Effector CD4-positive, alpha-beta T cell (primary cell): ENCODE measurements at regions not wholly inside any gene's neighbourhood (a gene's known extent, or its start where the extent isn't known, plus 50 kb on each side); places are given as distances from the start of the nearest gene placed in this dataset.
"Not testable (repeated sequence)": the region's sequence is repeated elsewhere in the genome, so short reads cannot be mapped to it uniquely, and the experiment has no call there.

Experiments used
- DNase-seq: peaks from one replicate; pipeline ENCODE4 v3.0.0-alpha.2; 2020

- DNase-seq, result no peak
These were observed 75.7 kb upstream of the PKN2 start for GRCh38 chr1:88608139-88608943.

GRCh38 chr1:88609051-88609450 lies 75.0 kb upstream of the PKN2 start:
- DNase-seq, result no peak

DNA sequence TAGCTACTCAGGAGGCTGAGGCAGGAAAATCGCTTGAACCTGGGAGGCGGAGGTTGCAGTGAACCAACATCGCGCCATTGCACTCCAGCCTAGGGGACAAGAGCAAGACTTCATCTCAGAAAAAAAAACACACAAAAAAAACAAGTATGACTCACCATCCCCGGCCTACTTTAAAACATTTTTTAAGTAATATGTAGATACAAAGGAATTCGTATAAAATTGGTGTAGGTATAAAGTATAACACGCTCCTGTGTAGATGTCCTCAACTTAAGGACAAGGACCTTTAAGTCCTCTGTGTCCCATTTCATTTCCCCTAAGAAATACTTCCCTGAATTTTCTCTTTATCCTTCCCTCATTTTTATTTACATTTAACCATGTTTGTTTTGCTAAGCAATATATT lies 73.4 kb upstream of the PKN2 start:
- DNase-seq, result no peak

GRCh38 chr1:88612292-88612691 lies 71.8 kb upstream of the PKN2 start:
- no peak for DNase-seq

GRCh38 chr1:88612773-88613172 lies 71.3 kb upstream of the PKN2 start:
- no peak for DNase-seq

DNA sequence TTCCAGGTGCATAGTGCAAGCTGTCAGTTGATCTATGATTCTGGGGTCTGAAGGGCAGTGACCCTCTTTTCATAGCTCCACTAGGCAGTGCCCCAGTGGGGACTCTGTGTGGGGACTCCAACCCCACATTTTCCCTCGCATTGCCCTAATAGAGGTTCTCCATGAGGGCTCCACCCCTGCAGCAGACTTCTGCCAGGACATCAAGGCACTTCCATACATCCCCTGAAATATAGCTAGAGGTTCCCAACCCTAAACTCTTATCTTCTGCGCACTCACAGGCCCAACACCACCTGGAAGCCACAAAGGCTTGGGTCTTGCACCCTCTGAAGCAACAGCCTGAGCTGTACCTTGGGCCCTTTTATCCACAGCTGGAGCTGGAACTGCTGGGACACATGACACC lies 65.7 kb upstream of the PKN2 start:
- DNase-seq, result no peak

- DNase-seq, result not testable (repeated sequence)
These were observed 61.0 kb upstream of the PKN2 start for GRCh38 chr1:88623101-88623500.
